HG03175 (cell line): ENCODE measurements at regions not wholly inside any gene's neighbourhood (a gene's known extent, or its start where the extent isn't known, plus 50 kb on each side); places are given as distances from the start of the nearest gene placed in this dataset.

Source experiments
- ATAC-seq: cut with Tn5 transposase; IDR thresholded peaks from one replicate; pipeline ENCODE4 v1.9.1; 2021; ENCODE audit warnings: mild to moderate bottlenecking, moderate library complexity; ENCODE audit not compliant: unreplicated experiment

GRCh38 chr4:16377887-16378286 is 151.6 kb upstream of the TAPT1 start:
- ATAC-seq, result no peak

- no peak for ATAC-seq
Observed at GRCh38 chr4:16365036-16365569, 138.8 kb upstream of the TAPT1 start.

- no peak for ATAC-seq
Observed at GRCh38 chr4:16360694-16361262, 134.5 kb upstream of the TAPT1 start.

DNA sequence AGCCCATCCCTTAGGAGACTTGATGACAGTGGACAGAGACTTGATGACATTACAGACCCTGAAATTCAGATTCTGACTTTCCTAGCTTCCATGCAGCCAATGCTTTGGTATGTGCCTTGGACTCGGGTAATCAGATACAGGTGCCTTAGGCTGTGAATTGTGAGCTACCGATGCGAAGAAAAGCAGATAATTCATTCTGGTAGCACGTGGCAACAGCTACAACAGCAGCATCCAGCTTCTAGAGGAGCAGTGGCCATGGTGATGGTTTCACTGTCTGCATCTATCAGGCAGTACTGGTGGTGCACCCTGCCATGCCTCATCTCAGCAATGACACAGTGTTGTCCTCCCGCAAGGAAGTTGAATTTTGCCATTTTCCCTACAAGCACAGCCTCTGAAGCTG is 126.9 kb upstream of the TAPT1 start:
- no peak for ATAC-seq

DNA sequence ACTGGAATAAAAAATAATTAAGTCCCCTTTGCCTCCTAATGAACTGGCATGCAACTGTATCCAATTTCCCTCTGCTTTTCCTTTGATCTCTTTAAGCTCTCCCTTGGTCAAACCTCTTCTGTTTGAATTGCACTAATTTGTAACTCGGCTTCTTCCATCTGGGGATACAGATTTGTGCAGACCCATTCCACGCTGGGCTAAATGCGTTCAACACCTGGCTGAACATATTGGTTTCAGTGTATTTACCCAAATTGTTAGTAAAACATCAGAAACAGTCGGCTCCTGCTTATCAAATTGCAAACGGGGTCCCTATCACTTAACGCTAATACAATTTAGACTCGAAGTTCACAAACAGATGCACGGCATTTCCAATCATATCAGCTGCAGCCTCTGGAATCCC is 124.9 kb upstream of the TAPT1 start:
- no peak for ATAC-seq

DNA sequence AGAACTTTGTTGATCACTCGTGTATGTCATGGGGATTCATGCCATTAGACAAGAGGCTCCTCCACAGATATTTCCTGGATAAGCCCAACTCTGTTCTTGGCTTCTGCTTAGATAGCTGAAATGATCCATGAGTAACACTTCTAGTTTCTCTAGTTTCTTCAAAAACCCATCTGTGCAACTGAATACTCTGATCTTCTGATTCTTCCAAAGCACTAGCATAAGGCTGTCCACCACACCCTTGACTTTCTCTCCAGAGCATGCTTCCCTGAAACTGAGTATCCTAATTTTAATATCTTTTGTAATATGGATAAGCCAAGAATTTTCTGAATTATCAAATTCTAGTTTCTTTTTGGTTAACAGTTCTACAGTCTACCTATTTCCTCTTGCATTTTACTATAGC is 118.6 kb upstream of the TAPT1 start:
- no peak for ATAC-seq

- ATAC-seq, result no peak
Observed at GRCh38 chr4:16337936-16338335, 111.7 kb upstream of the TAPT1 start.

DNA sequence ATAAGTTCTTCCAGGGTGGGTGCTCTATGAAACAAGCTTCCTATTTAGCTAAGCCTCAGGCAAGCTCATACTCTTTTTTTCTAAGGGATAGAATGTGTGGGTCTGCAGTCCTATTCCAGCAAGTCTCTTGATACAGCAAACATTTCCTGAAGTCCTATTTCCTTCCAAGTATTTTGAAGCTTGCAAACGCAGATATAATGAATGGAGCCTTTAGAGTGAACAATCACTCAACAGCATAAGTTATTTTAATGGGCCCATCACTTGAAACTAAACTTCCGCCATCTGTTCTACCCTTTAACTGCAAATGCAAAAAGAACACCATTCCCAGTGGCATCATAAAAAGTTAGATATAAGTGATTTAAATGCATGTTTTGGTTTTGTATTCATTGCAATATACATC is 108.3 kb upstream of the TAPT1 start:
- no peak for ATAC-seq

GRCh38 chr4:16329797-16330134 is 103.5 kb upstream of the TAPT1 start:
- no peak for ATAC-seq

GRCh38 chr4:16329125-16329796 is 103.0 kb upstream of the TAPT1 start:
- no peak for ATAC-seq

DNA sequence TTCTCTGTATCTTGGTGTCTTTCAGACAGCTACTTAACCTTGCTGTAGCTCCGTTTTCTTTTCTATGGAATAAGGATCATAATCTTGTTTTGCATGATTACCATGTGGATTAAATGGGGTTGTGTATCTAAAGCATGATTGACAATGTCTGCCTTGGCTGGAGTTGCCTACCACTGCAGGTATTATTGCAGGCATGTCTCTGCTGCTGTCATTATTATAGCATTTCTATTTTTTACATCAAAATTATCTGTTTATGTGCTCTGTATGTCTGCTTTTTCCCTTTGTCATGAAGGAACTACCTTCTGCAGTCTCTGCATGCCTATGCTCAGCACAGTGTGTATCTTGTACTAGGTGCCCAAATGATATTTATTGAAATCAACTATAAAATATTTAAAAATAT is 95.9 kb upstream of the TAPT1 start:
- no peak for ATAC-seq

DNA sequence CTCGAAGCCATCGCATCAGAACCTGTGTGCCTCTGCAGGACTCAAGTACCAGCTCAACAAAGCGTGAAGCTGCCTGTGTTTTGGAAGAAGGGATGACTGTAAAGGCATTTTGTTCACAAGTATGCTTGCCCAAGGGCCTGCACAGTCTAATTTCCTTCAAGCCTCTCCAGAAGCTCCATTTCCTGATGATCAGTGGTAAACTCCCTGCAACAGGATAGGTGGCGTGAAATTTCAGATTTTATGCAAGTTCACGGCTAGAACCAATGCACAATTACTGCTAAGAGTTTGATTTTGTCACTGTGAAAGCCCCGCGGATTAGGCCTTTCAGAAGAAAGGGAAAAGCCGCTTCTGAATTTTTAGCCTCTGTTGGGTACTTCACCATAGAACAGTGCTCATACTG is 89.2 kb upstream of the TAPT1 start:
- ATAC-seq, result no peak

GRCh38 chr4:16310606-16311005 is 84.3 kb upstream of the TAPT1 start:
- ATAC-seq, result no peak

DNA sequence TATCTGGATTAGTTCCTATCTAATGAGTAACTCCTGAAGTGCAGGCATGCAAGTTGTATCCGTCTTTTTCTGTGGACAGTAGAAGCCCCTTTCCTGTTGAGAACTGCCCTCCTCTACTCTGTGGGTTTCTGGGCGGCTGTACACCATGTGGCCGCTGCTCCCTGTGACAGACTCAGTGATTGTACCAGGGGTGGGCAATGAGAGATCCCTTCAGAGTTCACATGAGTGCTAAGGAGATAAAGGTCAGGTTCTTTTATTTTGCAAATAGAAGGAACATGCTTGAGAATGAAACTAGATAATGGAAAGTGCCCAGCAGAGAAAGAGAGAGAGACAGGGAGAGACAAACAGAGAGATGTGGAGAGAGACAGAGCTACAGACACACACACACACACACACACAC is 76.4 kb upstream of the TAPT1 start:
- no peak for ATAC-seq

DNA sequence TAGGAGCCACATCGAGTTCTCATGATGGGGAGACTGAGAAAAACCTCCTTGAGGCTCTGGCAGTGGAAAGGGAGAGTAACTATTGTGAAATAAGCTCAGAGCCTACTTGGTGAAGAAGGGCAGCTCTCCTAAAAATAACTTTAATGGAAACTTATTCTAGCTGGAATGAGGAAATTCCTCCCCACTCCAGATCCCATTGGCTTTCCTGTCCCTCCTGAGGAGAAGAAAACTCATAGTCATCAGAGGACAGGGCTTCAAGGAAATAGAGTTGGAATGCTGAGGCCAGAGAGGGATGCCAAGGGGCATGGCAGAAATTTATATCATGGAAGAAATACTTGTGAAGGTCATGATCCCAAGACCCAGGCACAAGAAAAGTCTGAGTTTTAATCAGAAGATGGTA is 70.7 kb upstream of the TAPT1 start:
- no peak for ATAC-seq

DNA sequence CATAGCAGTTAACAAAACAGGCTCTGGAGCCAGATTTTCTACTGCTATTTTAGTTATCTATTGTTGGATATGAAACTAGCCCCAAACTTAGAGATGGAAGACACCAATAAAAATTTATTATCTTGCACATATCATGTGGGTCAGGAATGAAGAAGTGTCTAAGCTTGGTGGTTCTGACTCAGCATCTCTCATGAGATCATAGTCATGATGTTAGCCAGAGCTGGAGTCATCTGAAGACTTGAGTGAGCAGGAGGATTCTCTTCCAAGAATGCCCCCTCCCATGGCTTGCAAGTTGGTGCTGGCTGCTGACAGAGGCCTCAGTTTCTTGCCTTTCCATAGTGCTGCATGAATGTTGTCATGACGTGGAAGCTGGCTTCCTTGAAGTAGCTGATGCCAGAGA is 68.2 kb upstream of the TAPT1 start:
- no peak for ATAC-seq

GRCh38 chr4:16293210-16293838 is 67.1 kb upstream of the TAPT1 start:
- no peak for ATAC-seq

DNA sequence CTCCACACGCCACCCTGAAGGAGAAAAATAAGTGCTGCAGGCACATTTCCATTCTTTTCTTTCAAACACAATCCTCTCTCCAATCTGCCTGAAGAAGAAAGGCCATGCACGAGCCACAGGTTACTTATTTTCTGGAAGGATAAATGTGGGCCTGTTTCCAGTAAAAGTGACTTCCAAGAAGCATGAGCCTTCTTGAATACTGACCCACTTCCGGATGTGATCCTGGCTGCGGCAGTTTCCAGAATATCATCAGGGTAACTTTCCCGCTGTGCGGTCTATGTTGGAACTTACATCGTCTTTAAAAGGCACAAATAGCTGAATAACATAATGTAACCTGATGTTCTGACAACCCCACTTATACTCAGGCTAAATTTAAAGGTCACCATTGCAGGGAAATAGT is 66.3 kb upstream of the TAPT1 start:
- no peak for ATAC-seq

DNA sequence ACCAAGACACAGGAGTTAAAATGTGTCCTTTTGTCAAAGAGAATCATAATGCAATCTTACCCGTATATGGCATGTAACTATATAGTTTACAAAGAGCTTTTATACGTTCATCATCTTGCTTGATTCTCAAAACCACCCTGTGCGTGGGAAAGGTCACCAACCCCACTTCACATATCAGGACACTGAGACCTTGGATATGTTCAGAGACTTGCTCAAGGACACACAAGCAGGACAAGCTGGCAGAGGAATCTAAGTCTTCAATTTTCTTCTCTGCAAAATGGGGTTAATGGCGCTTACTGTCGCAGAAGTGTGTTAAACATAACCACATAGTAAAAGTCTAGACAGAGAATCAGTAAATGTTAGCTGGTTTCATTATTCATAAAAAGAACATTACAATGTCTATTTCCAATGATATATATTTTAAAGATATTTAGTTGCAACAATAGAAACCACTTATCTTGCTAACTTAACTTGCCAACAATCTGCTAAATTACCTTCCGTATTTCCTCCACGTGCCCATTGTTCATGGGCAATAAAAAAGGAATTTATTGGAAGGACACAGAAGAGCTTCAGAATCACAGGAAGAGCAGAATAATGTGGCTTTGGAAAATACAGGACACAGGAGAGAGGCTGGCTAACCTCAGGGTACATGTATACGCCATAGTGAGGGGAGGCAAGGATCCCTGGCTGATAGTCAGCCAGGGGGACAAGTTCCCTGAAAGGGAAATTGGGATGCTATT is 64.6 kb upstream of the TAPT1 start:
- ATAC-seq, result no peak

- ATAC-seq, result peak; percentile 46
Observed at GRCh38 chr4:16289897-16290554, 63.8 kb upstream of the TAPT1 start.

GRCh38 chr4:16284050-16284449 is 57.8 kb upstream of the TAPT1 start:
- ATAC-seq, result no peak
